ENCODE measurements at regions not wholly inside any gene's neighbourhood (a gene's known extent, or its start where the extent isn't known, plus 50 kb on each side); places are given as distances from the start of the nearest gene placed in this dataset.

DNA sequence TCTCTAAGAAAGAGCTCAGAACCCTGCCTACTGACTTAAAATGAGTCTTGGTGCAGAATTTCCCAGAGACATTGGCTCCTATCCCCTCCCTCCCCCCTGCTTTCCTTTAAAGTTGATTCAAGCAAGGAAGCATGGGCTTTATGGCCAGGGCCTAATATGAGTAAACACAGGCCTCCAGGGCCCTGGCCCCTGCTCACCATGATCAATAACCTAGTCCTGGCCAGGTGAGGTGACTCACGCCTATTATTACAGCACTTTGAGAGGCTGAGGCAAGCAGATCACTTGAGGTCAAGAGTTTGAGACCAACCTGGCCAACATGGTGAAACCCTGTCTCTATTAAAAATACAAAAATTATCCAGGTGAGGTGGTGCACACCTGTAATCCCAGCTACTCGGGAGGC, 165.1 kb upstream of the TMCC3 start:
- no peaks in the 10 kb centered on the region for H3K4me1 Mint-ChIP-seq

DNA sequence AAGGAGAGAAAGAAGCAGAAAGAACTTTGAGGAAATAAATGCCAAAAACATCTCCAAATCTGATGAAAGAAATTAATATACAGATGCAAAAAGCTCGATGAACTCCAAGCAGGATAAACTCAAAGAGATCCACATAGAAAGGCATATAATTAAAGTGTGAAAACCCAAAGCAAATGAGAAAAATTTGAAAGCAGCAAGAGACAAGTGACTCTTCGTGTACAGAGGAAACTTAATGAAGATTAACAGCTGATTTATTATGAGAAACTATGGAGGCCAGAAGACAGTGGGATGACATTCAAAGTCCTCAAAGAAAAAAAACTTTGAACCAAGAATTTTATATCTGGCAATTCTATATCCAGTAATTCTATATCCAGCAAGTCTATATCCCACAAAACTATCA, 163.0 kb upstream of the TMCC3 start:
- Mint-ChIP-seq H3K36me3 (no peaks in the 10 kb centered on the region), H3K9me3 (peaks cover 27% of the 10 kb centered on the region), H3K4me1 (no peaks in the 10 kb centered on the region), H3K27ac (no peak overlapping the region), H3K27me3 (peaks cover 10% of the 10 kb centered on the region), H3K4me3 (no peak overlapping the region)
- DNase-seq = no peak
- CTCF ChIA-PET = no interaction called here

More for the DNA sequence above, 165.1 kb upstream of the TMCC3 start:
- CTCF ChIA-PET = no interaction called here
- H3K36me3 Mint-ChIP-seq = no peaks in the 10 kb centered on the region
- peaks cover 25% of the 10 kb centered on the region for H3K9me3 Mint-ChIP-seq
- no peak overlapping the region for H3K27ac Mint-ChIP-seq
- no peak for DNase-seq
- no peak overlapping the region for H3K4me3 Mint-ChIP-seq
- H3K27me3 Mint-ChIP-seq = peaks cover 6% of the 10 kb centered on the region

DNA sequence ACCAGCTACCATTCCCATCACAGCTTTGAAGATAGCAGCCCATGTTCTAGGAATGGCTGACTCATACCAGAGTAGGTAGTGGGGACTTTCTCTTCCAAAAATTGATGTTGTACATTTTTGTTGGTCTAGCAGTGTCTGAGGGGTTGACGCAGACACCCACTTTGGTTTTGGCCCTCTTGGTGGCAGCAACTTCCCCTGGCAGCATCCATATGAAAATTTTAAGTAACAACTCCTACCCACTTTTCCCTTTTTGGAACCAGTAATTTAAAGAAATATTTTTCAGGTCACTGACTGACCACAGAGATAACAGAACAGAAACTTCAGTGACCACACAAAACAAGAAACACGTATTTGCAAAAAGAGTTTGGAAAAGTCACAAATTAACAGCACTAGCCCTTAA, 162.0 kb upstream of the TMCC3 start:
- peaks cover 27% of the 10 kb centered on the region for H3K9me3 Mint-ChIP-seq
- no peaks in the 10 kb centered on the region for H3K36me3 Mint-ChIP-seq
- CTCF ChIA-PET = no interaction called here
- DNase-seq = no peak
- H3K27me3 Mint-ChIP-seq = peaks cover 10% of the 10 kb centered on the region
- H3K27ac Mint-ChIP-seq = no peak overlapping the region
- H3K4me3 Mint-ChIP-seq = no peak overlapping the region
- no peaks in the 10 kb centered on the region for H3K4me1 Mint-ChIP-seq

DNA sequence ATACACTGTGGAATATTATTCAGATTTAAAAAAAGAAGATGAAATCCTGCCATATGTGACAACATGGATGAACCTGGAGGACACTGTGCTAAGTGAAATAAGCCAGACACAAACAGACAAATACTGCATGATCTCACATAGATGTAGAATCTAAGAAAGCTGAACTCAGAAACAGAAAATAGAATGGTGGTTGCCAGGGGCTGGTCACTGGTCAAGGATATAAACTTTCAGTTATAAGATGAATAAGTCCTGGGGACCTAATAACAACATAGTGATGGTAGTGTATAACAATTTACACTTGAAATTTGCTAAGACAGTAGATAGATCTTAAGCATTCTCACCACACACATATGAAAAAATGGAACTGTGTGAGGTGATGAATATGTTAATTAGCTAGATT, 161.3 kb upstream of the TMCC3 start:
- CTCF ChIA-PET = interaction anchor here (0.5 kb wide), 1 partner anchor 48 kb away, joined by 4 read pairs; no protein-coding TSS in a partner anchor

DNA sequence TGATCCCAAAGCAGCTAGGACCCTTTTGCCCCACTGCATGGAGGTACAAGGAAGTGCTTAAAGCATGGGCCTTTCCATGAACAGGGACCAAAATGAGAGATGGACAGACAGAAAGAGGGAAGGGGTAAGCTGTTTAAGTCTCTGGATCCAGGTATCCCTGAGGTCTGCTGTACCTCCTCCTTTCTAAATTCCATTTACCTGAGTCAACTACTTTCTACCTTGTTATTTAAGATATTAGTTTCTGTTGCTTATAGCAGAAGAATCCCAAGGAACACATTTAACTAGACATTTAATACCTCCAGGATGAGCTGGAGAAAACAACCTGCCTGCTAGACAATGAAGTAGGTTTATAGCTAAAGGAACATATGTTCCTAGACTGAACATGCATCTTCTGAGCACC, 157.6 kb upstream of the TMCC3 start:
- H3K27me3 Mint-ChIP-seq = peaks cover 4% of the 10 kb centered on the region
- H3K27ac Mint-ChIP-seq = no peak overlapping the region
- no peak overlapping the region for H3K4me3 Mint-ChIP-seq
- CTCF ChIA-PET = no interaction called here
- no peaks in the 10 kb centered on the region for H3K4me1 Mint-ChIP-seq
- no peaks in the 10 kb centered on the region for H3K36me3 Mint-ChIP-seq
- H3K9me3 Mint-ChIP-seq = peaks cover 10% of the 10 kb centered on the region
- DNase-seq = no peak

More for the DNA sequence above, 161.3 kb upstream of the TMCC3 start:
- Mint-ChIP-seq H3K27ac (no peak overlapping the region), H3K36me3 (no peaks in the 10 kb centered on the region), H3K4me1 (no peaks in the 10 kb centered on the region), H3K27me3 (peaks cover 10% of the 10 kb centered on the region), H3K9me3 (peaks cover 27% of the 10 kb centered on the region), H3K4me3 (no peak overlapping the region)
- DNase-seq = no peak

DNA sequence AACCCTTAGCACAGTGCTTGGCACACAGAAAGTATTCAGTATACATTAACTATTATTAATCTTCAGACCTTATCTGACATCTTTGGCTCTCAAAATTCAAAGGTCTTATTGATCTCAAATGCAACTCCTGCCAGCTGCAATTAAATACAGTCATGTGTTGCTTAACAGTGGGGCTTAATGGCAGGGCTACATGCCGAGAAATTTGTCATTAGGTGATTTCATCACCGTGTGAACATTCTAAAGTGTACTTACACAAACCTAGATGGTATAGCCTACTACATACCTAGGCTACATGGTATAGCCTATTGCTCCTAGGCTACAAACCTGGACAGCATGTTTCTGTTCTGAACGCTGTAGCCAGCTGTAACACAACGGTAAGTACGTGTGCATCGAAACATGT, 156.3 kb upstream of the TMCC3 start:
- Mint-ChIP-seq H3K27me3 (peaks cover 4% of the 10 kb centered on the region), H3K4me3 (no peak overlapping the region), H3K9me3 (peaks cover 6% of the 10 kb centered on the region), H3K4me1 (no peaks in the 10 kb centered on the region), H3K27ac (no peak overlapping the region), H3K36me3 (no peaks in the 10 kb centered on the region)
- CTCF ChIA-PET = no interaction called here
- DNase-seq = no peak

DNA sequence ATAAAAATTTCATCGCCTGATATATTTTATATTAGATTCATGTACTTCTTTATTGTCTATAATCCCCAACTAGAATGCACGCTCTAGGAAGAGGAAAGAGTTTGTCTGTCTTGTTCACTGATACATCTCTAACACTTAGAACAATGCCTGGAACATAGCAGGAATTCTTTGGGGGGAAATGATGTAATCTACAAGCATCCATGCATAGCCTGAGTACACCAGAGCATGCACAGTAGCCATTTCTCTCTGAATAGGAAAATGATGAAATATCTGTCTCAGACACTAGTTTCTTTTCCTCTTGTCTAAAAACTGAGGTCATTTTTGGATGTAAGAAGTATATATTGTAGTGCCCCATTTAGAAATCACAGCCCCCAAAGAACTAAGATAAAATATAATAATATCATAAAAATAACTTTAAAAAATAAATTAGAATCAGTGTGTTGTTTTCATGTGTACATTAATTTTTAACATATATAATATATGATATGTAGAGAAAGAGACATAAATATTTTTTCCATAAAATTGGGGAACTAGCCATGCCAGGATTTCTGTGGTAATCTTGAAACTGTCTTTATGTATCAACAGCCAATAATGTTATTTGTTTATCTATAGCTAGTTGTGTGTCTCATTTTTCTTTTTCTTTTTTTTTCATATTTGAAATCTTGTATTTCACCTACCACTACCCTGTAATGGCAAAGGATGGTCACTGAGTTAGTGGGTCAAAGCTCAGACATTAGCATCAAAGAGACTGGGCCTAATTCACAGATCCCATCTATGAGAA, 155.6 kb upstream of the TMCC3 start:
- Mint-ChIP-seq H3K9me3 (peaks cover 3% of the 10 kb centered on the region), H3K27ac (no peak overlapping the region), H3K36me3 (no peaks in the 10 kb centered on the region), H3K4me3 (no peak overlapping the region), H3K4me1 (no peaks in the 10 kb centered on the region), H3K27me3 (peaks cover 4% of the 10 kb centered on the region)
- no peak for DNase-seq
- CTCF ChIA-PET = no interaction called here

DNA sequence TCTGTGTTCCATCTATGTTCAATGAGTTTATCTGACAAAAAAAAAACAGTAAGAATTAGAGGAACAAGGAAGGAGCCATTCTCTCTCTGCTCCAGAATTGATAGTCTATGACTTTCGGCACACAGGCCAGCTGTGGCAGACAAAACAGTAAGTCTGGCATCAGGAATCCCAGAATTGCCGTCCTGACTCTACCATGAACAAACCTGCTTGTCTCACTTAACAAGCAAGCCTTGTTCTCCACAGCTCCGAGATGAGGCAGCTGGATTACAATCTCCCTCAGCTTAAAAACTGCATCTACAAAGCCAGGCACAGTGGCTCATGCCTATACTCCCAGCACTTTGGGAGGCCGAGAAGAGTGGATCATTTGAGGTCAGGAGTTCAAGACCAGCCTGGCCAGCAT, 153.6 kb upstream of the TMCC3 start:
- CTCF ChIA-PET = no interaction called here
- Mint-ChIP-seq H3K9me3 (no peaks in the 10 kb centered on the region), H3K27me3 (no peaks in the 10 kb centered on the region), H3K27ac (no peak overlapping the region), H3K4me1 (no peaks in the 10 kb centered on the region), H3K4me3 (no peak overlapping the region), H3K36me3 (no peaks in the 10 kb centered on the region)
- no peak for DNase-seq

DNA sequence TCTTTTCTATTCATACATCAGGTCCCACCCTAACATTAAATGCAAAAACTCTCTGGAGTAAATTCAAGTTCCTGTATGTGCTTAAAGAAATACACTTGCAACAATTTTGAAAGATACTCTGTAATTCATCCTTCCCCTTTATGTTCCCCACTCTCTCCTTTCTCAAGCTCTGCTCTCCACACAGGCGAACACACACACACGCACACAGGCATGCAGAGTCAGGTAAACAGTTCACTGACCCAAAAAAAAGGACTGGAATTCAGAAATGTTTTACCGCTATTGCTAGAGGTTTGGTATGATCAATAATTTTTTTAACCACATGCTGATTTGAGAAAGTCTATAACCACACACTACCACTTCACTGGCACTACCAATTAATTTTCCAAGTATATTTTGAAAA, 152.4 kb upstream of the TMCC3 start:
- H3K4me1 Mint-ChIP-seq = no peaks in the 10 kb centered on the region
- H3K36me3 Mint-ChIP-seq = no peaks in the 10 kb centered on the region
- DNase-seq = no peak
- CTCF ChIA-PET = no interaction called here
- no peaks in the 10 kb centered on the region for H3K27me3 Mint-ChIP-seq
- no peak overlapping the region for H3K27ac Mint-ChIP-seq
- H3K9me3 Mint-ChIP-seq = no peaks in the 10 kb centered on the region
- no peak overlapping the region for H3K4me3 Mint-ChIP-seq

DNA sequence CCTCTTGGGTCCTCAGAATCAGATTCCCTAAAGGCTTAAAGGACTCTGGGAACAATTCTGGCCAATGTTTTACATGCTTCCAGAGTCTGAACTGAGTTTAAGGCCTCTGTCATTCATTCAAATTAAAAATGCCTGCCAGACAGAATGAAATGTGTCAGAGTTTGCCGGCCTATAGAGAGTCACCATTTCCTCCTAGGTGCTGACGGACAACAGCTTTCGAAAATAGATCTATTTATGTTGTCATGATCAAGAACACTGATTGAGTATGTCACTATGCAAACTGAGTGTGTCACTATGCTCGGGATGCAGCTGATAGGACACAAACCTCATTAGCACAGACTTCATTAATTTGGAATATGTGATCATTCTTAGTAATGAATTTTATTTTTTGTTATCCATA, 151.4 kb upstream of the TMCC3 start:
- Mint-ChIP-seq H3K4me1 (no peaks in the 10 kb centered on the region), H3K27me3 (no peaks in the 10 kb centered on the region), H3K27ac (no peak overlapping the region), H3K9me3 (no peaks in the 10 kb centered on the region), H3K36me3 (no peaks in the 10 kb centered on the region), H3K4me3 (no peak overlapping the region)
- CTCF ChIA-PET = no interaction called here
- DNase-seq = no peak

DNA sequence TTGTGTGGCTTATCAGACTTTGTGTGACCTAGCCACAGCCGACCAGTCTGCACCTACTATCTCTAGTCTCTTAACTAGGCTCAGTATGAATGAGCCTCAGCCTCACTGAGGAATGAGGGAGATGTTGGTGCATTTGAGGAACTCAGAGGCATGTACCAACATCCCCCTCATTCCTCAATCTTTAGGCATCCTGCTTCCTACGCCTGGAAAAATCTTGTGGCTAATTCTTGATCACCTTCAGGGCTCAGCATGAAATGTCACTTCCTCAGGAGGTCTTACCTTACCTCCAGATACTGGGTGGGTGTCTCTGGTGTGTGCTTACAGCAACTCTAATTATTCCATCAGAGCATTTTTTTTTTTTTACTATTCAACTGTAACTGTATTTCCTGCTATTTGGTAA, 148.8 kb upstream of the TMCC3 start:
- Mint-ChIP-seq H3K9me3 (no peaks in the 10 kb centered on the region), H3K27me3 (peaks cover 5% of the 10 kb centered on the region), H3K36me3 (no peaks in the 10 kb centered on the region), H3K4me3 (no peak overlapping the region), H3K4me1 (peaks cover 10% of the 10 kb centered on the region), H3K27ac (no peak overlapping the region)
- CTCF ChIA-PET = no interaction called here
- DNase-seq = no peak

DNA sequence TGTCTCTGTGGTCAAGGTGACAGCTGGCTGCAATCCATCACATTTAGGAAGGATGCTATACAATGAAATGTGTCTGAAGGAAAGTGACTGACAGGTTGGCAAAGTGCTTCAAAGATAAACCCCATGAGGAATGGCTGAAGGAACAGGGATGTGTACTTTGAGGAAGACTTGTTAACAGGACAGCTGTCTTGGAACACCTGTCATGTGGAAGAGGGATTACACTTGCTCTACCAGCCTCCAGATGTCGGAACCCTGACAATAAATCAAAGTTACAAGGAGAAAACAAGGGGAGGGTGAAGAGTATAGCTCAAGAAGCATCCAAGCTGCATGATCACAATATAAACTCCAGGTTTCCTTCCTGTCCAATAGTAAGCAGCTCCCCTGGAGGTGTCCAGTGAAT, 147.8 kb upstream of the TMCC3 start:
- no peaks in the 10 kb centered on the region for H3K36me3 Mint-ChIP-seq
- CTCF ChIA-PET = no interaction called here
- no peak overlapping the region for H3K27ac Mint-ChIP-seq
- no peak overlapping the region for H3K4me3 Mint-ChIP-seq
- peaks cover 15% of the 10 kb centered on the region for H3K4me1 Mint-ChIP-seq
- no peaks in the 10 kb centered on the region for H3K9me3 Mint-ChIP-seq
- peaks cover 5% of the 10 kb centered on the region for H3K27me3 Mint-ChIP-seq
- DNase-seq = no peak

DNA sequence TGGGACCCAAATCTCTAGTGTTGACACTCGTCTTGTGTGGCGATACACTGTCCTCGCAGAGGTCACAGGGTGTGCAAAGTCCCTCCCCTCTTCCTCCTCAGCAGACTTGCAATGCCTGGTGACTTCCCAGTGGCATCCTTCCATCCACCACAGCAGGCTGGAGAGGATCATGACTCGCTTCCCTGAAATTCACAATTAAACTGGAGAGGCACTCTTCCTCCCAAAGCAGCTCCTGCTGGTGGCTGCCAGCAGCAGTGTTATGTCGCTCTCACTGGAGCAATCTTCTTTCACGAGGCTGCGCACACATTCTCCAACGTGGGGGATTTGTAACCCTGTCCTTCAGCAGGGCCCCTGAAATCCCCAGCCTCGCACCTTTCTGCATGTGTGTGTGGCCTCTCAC, 145.2 kb upstream of the TMCC3 start:
- Mint-ChIP-seq H3K4me1 (peaks cover 20% of the 10 kb centered on the region), H3K27ac (no peak overlapping the region), H3K9me3 (no peaks in the 10 kb centered on the region), H3K36me3 (no peaks in the 10 kb centered on the region), H3K27me3 (peaks cover 6% of the 10 kb centered on the region), H3K4me3 (no peak overlapping the region)
- no peak for DNase-seq
- CTCF ChIA-PET = no interaction called here

DNA sequence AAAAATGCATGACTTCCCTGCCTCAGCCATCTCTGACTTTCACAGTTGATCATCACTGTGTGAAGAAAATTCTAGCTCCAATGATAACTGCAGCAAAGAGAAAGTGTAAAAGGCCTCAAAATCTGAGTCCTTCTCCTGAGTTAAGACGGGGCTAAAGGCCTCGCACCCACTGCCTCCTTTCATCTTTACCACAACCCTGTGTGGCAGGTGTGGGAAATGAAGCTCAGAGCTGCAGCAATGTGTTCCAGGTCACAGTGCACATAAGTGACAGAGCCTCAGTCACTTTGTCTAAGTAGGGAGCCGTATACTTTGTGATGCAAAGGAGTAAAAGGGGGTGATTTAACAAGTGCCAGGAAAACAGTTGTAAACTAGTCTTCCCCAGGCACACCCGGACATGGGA, 144.7 kb upstream of the TMCC3 start:
- Mint-ChIP-seq H3K4me3 (no peak overlapping the region), H3K4me1 (peaks cover 20% of the 10 kb centered on the region), H3K27me3 (peaks cover 9% of the 10 kb centered on the region), H3K27ac (no peak overlapping the region), H3K9me3 (no peaks in the 10 kb centered on the region), H3K36me3 (no peaks in the 10 kb centered on the region)
- CTCF ChIA-PET = no interaction called here
- DNase-seq = peak; percentile 34

DNA sequence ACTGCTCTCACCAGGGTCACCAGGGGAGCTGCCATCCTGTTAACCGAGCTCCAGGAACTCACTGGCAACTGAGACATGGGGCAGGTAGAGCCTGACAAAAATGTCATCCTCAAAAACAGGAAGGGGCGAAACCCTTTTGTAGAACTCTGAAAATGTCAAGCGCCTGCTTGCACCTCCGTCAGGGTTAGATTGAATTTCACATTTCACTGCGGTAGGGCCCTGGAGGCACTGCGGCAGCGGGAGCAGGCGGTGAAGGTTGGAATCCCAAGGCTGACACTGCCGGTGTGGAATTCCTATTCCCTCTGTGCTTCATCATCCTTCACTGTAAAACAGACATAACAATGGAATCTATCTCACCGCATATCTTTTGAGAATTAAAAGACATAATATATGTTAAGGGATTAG, 142.8 kb upstream of the TMCC3 start:
- CTCF ChIA-PET = no interaction called here
- no peak overlapping the region for H3K4me3 Mint-ChIP-seq
- no peak overlapping the region for H3K27ac Mint-ChIP-seq
- H3K4me1 Mint-ChIP-seq = peaks cover 20% of the 10 kb centered on the region
- no peaks in the 10 kb centered on the region for H3K36me3 Mint-ChIP-seq
- no peak for DNase-seq
- H3K9me3 Mint-ChIP-seq = no peaks in the 10 kb centered on the region
- peaks cover 9% of the 10 kb centered on the region for H3K27me3 Mint-ChIP-seq

DNA sequence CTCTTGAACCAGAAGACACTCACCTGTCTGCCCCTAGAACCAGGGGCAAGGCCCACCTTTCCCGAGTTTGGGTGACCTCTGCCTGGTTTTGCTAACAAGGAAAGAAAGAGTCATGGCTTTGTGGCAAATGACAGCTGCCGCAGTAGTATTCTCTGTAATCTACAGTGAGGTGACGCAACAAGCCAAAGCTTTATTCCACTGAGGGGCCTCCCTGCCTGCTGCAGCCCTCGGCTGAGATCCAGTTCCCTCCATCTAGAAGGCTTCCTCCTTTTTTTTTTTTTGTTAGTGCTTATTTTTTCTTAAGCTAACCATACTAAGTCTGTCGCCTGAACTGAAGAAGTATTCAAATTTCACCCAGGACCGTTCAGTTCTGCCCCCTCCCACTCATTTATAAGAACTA, 142.3 kb upstream of the TMCC3 start:
- H3K4me1 Mint-ChIP-seq = peaks cover 20% of the 10 kb centered on the region
- no peaks in the 10 kb centered on the region for H3K36me3 Mint-ChIP-seq
- peaks cover 9% of the 10 kb centered on the region for H3K27me3 Mint-ChIP-seq
- CTCF ChIA-PET = no interaction called here
- no peak for DNase-seq
- no peaks in the 10 kb centered on the region for H3K9me3 Mint-ChIP-seq
- no peak overlapping the region for H3K27ac Mint-ChIP-seq
- no peak overlapping the region for H3K4me3 Mint-ChIP-seq
